GM18861 (cell line): ENCODE measurements at regions not wholly inside any gene's neighbourhood (a gene's known extent, or its start where the extent isn't known, plus 50 kb on each side); places are given as distances from the start of the nearest gene placed in this dataset.
"Not testable (repeated sequence)": the region's sequence is repeated elsewhere in the genome, so short reads cannot be mapped to it uniquely, and the experiment has no call there.

ENCODE experiments used
- ATAC-seq: cut with Tn5 transposase; IDR thresholded peaks from one replicate; pipeline ENCODE4 v1.9.1; 2021; ENCODE audit not compliant: unreplicated experiment

DNA sequence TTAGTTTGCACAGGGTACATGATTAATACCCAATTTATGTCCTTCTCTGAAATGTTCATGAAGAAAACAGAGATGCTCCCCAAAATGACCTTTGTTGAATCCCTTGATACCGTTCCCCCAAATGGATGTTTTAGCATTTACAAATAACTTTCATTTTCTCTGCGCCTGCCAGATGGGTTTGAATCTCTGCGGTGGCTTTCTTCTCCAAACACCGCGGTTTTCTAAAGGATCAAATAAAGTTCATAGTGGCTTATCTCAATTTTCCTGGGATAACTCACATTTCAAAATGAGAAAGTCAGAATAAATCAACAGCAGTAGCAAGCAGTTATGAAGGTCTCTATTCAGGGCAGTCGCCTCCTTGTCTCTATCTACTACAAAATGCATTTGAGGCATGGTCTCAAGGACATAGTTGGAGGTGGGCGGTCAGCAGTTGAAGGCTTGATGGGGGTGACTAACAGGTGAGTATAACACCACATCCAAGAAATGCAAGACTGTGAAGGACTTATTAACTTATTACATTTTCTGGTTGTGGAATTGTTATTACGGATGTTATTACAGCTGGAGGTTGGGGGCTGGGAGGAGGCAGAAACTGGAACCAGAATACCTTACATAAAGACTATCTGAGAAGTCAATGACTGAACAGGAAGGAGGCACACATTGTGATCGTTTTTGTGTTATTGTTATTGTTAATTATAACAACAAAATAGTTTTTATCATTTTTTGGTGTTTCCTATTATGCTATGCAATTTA, 1513.3 kb downstream of the FAM181B start:
- no peak for ATAC-seq

DNA sequence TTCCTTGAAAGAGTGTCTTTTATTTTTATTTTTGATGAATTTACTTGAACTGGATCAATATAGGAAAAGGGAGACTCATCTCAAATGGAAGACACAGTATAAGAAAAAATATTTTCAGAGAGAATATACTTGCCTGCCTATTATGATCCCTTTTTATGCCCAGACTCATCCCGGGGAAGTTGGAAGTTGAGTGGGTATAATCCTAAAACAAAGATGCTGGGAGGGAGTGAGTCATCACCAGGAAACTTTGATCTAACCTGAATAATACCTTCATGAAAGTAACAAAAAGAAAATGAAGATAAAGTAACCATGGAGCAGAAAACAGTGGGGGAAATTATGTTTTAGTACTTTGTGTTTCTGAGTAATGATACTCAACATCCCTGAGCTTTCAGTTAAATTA, 1514.0 kb downstream of the FAM181B start:
- no peak for ATAC-seq

DNA sequence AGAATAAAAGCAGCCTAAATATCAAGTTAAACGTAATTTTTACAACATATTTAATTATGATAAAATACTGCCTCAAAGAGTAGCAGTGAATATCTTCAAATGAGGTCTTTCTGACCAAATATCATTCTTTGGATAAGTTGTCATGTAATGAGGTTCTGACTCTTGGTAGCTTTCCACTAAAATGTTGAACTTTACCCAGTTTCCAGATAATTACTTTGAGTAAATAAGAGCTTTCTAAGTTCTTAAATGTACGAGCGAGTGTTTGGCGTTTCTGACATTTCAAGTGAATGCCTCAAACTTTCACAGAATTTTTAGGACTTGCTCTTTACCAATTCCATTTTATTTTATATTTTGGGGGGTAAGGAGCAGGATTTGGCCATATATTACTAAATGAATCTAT, 1515.2 kb downstream of the FAM181B start:
- ATAC-seq, result no peak

DNA sequence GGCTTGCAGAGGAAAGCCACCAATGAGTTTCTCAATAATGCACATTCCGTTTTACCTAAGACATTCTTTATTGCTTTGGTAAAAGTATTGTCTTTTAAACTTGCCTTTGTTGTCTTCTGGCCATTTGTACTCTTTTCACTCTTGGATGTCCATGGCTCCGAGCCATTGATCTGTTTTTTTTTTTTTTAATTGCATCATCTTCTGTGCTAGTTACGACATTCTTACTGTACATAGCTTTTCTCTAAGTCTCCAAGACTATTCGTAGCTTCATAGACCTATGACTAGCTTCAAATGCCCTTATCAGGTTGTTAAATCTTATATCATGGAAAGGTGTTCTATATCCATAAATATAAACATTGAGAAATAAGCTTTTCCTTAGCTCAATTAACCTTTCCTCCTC, 1522.6 kb downstream of the FAM181B start:
- no peak for ATAC-seq

DNA sequence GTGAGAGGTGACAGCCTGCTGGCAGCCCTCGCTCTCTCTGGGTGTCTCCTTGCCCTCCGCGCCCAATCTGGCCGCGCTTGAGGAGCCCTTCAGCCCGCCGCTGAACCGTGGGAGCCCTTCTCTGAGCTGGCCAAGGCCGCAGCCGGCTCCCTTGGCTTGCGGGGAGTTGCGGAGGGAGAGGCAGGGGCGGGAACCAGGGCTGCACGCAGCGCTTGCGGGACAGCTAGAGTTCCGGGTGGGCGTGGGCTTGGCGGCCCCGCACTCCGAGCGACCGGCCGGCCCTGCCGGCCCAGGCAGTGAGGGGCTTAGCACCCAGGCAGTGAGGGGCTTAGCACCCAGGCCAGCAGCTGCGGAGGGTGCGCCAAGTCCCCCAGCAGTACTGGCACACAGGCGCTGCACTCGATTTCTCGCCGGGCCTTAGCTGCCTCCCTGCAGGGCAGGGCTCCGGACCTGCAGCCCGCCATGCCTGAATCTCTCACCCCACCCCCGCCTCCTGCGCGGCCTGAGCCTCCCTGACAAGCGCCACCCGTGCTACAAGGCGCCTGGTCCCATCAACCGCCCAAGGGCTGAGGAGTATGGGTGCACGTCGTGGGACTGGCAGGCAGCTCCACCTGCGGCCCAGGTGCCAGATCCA, 1526.1 kb downstream of the FAM181B start:
- no peak for ATAC-seq

DNA sequence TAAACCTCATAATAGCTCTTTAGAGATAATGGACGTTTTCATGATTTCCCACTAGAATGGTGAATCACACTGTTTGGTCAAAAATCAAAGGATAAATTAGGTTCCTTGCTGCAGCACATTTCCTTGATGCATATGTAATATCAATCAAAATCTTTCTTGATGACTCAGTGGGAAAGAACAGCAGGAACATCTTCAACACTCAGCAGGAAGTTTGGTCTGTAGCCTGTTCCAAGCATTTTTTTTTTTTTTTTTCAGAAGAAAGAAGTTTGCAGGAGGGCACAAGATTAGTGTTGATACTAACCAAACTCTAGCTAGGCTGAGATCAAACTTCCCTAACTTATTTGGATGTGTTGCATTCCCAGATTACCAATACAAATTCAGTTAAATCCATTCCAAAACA, 1529.8 kb downstream of the FAM181B start:
- no peak for ATAC-seq

DNA sequence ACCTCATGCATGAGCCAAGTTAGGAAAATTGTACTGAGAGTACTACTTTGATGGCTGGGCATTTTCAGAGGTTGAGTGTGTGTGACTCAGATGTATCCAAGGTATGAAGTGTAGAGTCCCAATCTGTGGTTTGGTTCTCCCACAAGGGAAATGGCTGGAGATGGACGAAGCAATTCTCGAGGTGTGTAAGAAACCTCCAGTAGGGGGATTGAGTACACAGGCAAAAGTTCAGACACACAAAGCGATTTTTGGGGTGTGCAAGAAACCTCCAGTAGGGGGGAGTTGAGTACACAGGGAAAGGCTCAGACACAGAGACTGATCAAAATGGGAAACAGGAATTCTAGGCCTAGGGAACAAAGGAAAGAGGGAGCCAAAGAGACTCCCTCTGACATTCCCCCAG, 1536.3 kb downstream of the FAM181B start:
- ATAC-seq, result no peak

DNA sequence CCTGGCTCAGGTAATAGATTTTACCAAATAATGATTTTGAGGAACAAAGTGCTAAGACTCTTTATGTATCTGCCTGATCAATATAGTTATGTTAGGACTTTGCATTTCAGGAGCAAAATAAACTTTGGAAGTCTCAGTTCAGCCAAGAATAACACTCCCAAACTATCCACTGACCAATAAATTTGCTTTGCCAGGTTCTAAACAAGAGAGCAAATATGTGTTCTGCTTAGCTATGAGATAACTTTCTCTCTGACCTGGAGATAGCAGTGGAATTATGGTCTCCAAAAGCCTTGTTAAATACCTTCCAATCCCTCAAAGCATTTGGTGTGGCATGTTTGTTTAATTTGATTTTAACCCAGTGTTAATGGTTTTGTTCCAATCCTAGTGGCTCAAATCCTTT, 1541.1 kb downstream of the FAM181B start:
- ATAC-seq, result no peak

DNA sequence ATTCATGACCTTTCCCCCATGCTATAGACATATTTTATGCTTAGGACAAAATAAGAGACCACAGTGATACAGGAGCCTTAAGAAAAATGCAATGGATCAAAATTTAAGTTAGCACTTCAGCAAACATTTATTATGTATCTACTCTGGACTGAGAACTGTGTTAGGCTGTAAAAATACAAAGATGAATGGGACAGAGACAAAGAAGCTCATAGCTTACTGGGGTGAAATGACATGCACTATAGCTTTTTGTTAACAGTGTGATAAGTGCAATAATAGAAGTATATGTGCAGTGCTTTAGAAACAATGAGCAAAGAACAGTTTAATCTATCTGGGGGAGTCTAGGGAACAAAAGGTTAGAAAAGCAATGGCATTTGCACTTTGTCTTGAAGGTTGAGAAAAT, 1543.1 kb downstream of the FAM181B start:
- no peak for ATAC-seq

DNA sequence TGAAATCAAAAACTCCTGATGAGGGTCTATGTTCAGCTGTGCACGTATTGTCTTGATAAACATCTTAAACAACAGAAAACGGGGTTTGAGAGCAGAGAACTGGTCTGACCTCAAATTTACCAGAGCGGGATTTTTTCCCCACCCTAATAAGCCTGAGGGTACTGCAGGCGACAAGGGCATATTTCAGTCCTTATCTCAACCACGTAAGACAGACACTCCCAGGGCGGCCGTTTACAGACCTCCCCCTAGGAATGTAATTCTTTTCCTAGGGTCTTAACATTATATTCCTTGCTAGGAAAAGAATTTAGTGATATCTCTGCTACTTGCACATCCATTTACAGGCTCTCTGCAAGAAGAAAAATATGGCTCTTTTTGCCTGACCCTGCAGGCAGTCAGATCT, 1546.6 kb downstream of the FAM181B start:
- not testable (repeated sequence) for ATAC-seq

DNA sequence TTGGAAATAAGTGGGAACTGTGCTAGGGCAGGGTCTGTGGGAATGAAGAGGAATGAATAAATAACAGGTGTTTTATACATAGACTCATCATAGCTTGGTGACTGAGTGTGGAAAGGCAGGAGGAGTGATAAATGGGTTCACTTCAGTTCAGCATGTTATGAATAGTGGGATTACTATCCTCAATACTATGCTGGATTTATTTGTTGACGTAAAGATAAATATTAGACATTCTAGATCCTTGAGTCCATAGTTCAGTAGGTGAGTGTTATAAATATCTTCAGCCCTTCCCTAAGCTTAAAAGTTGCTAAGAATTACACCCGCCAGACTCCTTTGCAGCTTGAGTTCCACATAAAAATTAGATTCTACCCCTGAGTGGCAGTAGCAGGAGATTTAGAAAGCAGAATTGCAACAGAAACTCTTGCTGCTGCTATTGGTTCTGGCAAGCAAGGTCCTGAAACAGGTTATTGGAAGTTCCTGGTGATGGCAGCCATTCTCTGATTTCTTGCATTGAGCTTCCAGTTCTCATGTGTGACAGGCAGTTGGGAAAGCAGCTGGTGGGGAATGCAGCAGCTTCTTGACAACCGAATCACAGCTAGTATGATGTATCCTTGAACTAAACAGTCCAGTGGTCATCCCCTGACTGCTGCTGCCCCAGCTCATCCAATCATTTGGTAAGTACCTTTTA, 1558.9 kb downstream of the FAM181B start:
- no peak for ATAC-seq

DNA sequence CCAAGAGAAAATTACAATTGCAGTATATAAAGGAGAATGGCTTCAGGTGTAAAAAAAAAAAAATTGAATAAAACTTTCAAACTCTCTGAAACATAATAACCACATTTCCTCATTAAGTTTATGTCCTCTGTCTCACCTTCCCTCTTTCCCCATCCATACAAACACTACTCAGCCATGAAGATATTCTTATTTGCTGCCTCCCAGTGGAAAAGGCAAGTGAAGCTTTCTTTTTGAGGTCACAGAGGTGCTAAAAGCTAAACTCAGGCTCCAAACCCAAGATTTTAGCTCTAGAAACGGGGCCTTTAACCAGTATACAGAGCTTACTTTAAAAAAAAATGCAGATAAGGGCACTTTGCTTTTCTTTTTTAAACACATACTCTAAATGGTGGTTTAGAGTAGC, 1568.5 kb downstream of the FAM181B start:
- ATAC-seq, result no peak

DNA sequence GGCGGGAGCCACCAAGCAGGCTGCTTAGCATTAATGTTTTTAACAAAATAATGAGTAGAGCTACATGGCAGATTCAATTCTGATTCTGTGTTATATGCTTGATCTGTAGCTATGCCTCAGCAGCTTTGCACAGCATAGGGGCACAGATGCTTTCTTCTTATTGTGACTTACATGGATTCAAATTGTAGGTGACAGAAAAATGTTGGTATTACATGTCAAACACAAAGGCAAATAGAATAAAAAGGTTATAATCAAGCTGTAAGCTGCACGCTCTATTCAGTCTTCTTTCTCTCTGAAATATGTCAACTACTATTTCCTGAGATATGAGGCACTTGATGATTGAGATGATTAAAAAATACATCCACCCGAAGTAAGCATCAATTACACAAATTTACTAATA, 1573.8 kb downstream of the FAM181B start:
- no peak for ATAC-seq

DNA sequence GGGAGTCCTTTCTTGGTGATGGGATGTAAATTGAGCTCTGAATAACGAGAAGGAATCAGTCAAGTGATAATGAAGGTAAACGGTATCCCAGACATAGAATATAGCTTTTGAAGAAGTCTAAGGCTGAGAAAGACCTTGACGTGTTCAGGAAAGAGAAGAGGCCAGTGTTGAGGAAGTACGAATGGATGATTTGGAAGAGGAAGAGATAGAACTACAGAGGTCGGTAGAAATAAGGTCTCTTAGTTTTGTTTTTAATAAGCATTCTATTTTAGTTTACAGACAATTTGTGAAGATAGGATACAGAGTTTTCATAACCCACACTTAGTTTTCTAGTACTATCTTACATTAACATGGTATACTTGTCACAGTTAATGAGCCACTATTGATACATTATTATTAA, 1598.1 kb downstream of the FAM181B start:
- peak; percentile 63 for ATAC-seq

DNA sequence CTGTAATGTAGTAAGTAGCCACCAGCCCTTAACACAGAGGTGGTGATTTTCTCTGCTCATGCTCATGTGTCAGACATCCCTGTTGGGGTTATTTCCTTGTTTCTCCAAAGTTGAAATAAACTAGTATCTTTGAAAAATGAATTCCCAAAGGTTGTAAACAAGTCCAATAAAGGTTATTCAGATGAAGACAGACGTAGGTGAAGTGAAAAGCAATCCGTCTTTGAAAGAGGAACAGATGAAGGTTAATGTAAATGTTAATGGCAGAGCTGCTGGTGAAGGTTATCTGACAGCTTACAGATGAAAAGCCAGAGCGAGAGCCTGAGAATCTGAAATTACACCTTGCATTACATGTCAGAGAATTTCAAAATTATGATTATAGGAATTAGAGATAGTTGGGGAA, 1604.0 kb downstream of the FAM181B start:
- no peak for ATAC-seq

DNA sequence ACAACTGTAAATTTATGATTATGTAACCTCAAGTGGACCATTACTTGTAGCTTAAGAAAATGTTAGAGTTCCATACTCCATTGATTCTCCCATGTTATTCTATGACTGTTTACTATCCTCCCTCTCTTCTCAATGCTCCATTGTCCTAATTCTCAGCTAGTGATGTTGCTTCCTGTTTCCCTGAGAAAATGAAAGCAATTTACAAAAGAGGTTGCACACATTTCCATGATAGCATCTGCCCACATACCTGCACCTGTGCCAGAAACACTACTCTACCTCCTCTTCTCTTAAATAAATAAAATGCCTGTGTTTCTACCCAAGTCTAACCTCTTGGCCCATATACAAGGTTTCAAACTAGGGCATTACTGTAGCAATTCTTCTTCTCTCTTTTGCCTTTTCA, 1620.9 kb downstream of the FAM181B start:
- no peak for ATAC-seq

DNA sequence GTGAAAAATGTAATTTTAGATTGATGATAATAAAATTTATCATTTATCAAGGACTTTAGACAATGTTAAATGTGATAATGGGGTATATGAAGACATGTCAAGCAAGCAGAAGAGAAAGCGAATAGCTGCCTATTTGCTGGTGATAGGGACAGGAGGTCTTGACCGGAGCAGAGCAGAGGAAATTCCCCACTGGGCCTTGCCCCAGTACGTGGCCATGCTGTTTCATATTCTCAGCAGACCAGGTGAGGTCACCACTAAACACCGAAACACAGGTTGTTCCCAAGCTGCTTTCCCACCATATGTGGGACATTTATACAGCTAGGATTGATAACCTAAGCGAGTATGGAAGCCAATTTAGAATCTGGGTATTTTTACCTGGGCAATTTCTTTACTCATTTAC, 1629.6 kb downstream of the FAM181B start:
- no peak for ATAC-seq

DNA sequence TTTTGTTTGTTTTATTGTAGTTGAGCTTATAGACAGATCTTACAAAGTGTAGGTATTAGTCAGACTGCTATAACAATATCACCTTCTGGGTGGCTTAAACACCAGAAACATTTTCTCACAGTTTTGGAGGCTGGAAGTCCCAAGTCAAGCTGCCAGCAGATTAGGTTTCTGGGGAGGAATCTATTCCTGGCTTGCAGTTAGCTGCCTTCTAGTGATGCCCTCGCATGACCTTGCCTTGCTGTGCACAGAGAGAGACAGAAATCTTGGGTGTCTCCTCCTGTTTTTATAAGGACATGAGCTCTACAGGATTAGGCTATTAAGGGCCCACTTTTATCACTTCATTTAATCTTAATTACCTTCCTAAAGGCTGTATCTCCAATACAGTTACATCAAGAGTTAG, 1635.2 kb downstream of the FAM181B start:
- ATAC-seq, result no peak

DNA sequence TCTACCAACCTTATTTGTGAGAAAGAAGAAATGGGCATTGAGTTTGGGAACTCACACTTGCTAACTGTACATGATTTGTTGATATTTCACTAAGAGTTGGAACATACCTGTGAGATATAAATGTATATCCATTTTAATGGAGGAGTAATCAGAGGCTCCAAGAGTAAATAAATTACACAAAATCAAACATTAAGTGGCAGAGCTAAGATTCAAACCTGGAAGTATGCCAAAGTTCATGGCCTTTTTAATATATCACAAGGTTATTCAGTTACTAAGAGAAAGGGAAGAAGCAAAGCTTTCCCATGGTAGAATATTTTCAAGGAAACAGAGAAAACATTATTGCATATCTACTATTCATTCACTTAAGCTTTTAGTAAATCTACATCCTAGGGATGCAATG, 1641.1 kb downstream of the FAM181B start:
- no peak for ATAC-seq

DNA sequence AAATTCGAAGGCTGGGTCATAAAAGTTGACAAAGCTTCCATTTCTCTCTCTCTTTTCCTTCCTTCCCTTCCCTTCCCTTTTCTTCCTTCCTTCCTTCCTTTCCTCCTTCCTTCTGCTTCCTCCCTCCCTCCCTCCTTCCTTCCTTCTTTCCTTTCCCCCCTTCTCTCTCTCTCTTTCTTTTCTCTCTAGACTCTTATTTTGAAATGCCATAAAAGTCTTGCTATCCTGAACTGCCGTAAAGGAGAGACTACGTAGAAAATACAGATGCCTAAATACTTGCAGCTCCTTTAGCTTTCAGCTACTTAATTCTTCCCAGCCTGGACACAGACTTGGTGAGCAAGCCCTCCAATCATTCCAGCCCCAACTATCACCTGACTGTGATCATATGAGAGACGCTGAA, 1644.4 kb downstream of the FAM181B start:
- no peak for ATAC-seq

DNA sequence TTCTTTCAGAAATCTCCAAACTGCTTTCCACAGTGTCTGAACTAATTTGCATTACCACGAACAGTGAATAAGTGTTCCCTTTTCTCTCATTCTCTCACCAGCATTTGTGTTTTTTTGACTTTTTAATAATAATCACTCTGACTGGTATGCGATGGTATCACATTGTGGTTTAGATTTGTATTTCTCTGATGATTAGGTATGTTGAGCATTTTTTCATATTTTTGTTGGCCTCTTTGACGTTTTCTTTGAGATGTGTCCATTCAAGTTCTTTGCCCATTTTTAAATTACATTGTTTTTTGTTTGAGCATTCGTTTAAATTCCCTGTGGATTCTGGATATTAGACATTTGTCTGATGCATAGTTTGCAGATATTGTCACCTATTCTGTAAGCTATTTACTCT, 1639.6 kb upstream of the TENM4 start:
- ATAC-seq, result no peak

DNA sequence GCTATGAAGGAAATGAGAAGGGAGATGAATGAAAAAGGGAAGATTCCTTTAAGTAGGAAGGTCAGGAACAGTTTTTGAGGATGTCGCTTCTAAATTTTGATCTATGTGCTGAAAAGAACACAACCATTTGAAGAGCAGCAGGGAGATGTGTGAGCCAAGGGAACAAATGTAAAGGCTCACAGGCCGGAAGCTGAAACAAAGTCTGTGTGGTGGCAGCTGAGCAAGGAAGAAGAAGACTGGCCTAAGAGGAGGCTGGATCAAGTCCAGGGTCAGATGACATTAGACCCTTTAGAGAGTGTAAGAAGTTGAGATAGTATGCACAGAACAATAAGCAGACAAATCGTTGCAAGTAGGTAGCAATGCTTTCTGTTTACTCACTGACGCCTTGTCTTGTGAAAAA, 1631.4 kb upstream of the TENM4 start:
- ATAC-seq, result no peak
